H9 (cell line): ENCODE measurements at regions not wholly inside any gene's neighbourhood (a gene's known extent, or its start where the extent isn't known, plus 50 kb on each side); places are given as distances from the start of the nearest gene placed in this dataset.
"Not testable (repeated sequence)": the region's sequence is repeated elsewhere in the genome, so short reads cannot be mapped to it uniquely, and the experiment has no call there.

Experiments used
- DNase-seq: peaks from one replicate; pipeline ENCODE4 v3.0.0-alpha.2; 2017
- H2AFZ ChIP-seq: one replicate; pipeline ENCODE4 v1.6.1; 2013; ENCODE audit warnings: mild to moderate bottlenecking, low read length, control low read depth, moderate library complexity
- H2AK5ac ChIP-seq: 2 replicates; pipeline ENCODE4 v1.6.1; 2013; ENCODE audit warnings: low read length, control low read depth, mixed read lengths; ENCODE audit not compliant: insufficient read length
- H2BK120ac ChIP-seq: one replicate; pipeline ENCODE4 v1.6.1; 2013; ENCODE audit warnings: low read depth, mild to moderate bottlenecking, low read length, control low read depth, inconsistent platforms; ENCODE audit not compliant: poor library complexity, severe bottlenecking
- H2BK12ac ChIP-seq: 2 replicates; pipeline ENCODE4 v1.6.1; 2013; ENCODE audit warnings: low read length, control low read depth, mixed read lengths, low read depth; ENCODE audit not compliant: insufficient read length
- H2BK15ac ChIP-seq: 2 replicates; pipeline ENCODE4 v1.6.1; 2013; ENCODE audit warnings: low read depth, low read length, control low read depth
- H2BK20ac ChIP-seq: one replicate; pipeline ENCODE4 v1.6.1; 2013; ENCODE audit warnings: low read depth, mild to moderate bottlenecking, low read length, control low read depth, inconsistent platforms; ENCODE audit not compliant: poor library complexity, severe bottlenecking
- H2BK5ac ChIP-seq: 2 replicates; pipeline ENCODE4 v1.6.1; 2013; ENCODE audit warnings: low read length, control low read depth, mixed read lengths; ENCODE audit not compliant: insufficient read length
- H3K14ac ChIP-seq: 2 replicates; pipeline ENCODE4 v1.6.1; 2013; ENCODE audit warnings: low read length, control low read depth; ENCODE audit not compliant: insufficient read depth
- H3K18ac ChIP-seq: 2 replicates; pipeline ENCODE4 v1.6.1; 2013; ENCODE audit warnings: low read depth, mild to moderate bottlenecking, mixed read lengths, low read length, control low read depth; ENCODE audit not compliant: insufficient read length
- H3K23ac ChIP-seq: 2 replicates; pipeline ENCODE4 v1.6.1; 2013; ENCODE audit warnings: low read length, control low read depth, mixed read lengths, low read depth; ENCODE audit not compliant: insufficient read length
- H3K23me2 ChIP-seq: 2 replicates; pipeline ENCODE4 v1.6.1; 2013; ENCODE audit warnings: low read depth, mild to moderate bottlenecking, mixed read lengths, low read length, control low read depth; ENCODE audit not compliant: insufficient read length, poor library complexity, severe bottlenecking
- H3K27ac ChIP-seq: 2 replicates; pipeline ENCODE4 v1.5.1; 2013; ENCODE audit warnings: low read length, control low read depth, mixed read lengths, low read depth; ENCODE audit not compliant: insufficient read length
- H3K27me3 ChIP-seq: 2 replicates; pipeline ENCODE4 v1.6.1; 2013; ENCODE audit warnings: low read length, control low read depth, inconsistent platforms; ENCODE audit not compliant: insufficient read depth
- H3K4ac ChIP-seq: 2 replicates; pipeline ENCODE4 v1.6.1; 2013; ENCODE audit warnings: low read depth, mild to moderate bottlenecking, control low read depth, inconsistent platforms, low read length, moderate library complexity
- H3K4me1 ChIP-seq: 2 replicates; pipeline ENCODE4 v1.6.1; 2013; ENCODE audit warnings: low read length, control low read depth, inconsistent platforms; ENCODE audit not compliant: insufficient read depth
- H3K4me2 ChIP-seq: 2 replicates; pipeline ENCODE4 v1.6.1; 2013; ENCODE audit warnings: low read length, control low read depth, mixed read lengths; ENCODE audit not compliant: insufficient read length, insufficient read depth
- H3K56ac ChIP-seq: 2 replicates; pipeline ENCODE4 v1.6.1; 2013; ENCODE audit warnings: low read depth, mild to moderate bottlenecking, mixed read lengths, low read length, control low read depth; ENCODE audit not compliant: insufficient read length
- H3K79me1 ChIP-seq: 2 replicates; pipeline ENCODE4 v1.6.1; 2013; ENCODE audit warnings: low read depth, mild to moderate bottlenecking, moderate library complexity, low read length, control low read depth, inconsistent platforms; ENCODE audit not compliant: insufficient read depth, poor library complexity, severe bottlenecking
- H3K79me2 ChIP-seq: 2 replicates; pipeline ENCODE4 v1.6.1; 2013; ENCODE audit warnings: low read length, control low read depth, inconsistent platforms; ENCODE audit not compliant: insufficient read depth
- H3K9ac ChIP-seq: 2 replicates; pipeline ENCODE4 v1.6.1; 2013; ENCODE audit warnings: low read length, control low read depth, mixed read lengths; ENCODE audit not compliant: insufficient read length; ENCODE audit errors: extremely low read depth
- H3K9me3 ChIP-seq: one replicate; pipeline ENCODE4 v1.6.1; 2013; ENCODE audit warnings: low read depth, low read length, inconsistent platforms; ENCODE audit not compliant: control insufficient read depth
- H3T11ph ChIP-seq: one replicate; pipeline ENCODE4 v1.6.1; 2013; ENCODE audit warnings: mild to moderate bottlenecking, low read length, control low read depth, inconsistent platforms
- H4K20me1 ChIP-seq: one replicate; pipeline ENCODE4 v1.6.1; 2013; ENCODE audit not compliant: control insufficient read depth, insufficient read length, insufficient read depth
- H4K5ac ChIP-seq: 2 replicates; pipeline ENCODE4 v1.6.1; 2013; ENCODE audit warnings: low read depth, mild to moderate bottlenecking, mixed read lengths, low read length, control low read depth; ENCODE audit not compliant: insufficient read length
- H4K8ac ChIP-seq: replicated peaks from 2 replicates; pipeline ENCODE4 v1.6.1; 2013; ENCODE audit warnings: low read length, control low read depth, mixed read lengths, low read depth; ENCODE audit not compliant: insufficient read length
- H4K91ac ChIP-seq: 2 replicates; pipeline ENCODE4 v1.6.1; 2013; ENCODE audit warnings: low read depth, mild to moderate bottlenecking, moderate library complexity, mixed read lengths, low read length, control low read depth; ENCODE audit not compliant: insufficient read length
- H3K27ac Mint-ChIP-seq, 3 experiments: 2 replicates in 2 of 3; 3 replicates in 1 of 3; pipeline ENCODE4 v1.8.0; 2020 to 2021; ENCODE audit warnings: mixed read lengths in 3 of 3, mild to moderate bottlenecking in 1 of 3, moderate library complexity in 1 of 3
- H3K27me3 Mint-ChIP-seq: 2 replicates; pipeline ENCODE4 v1.8.0; 2021; ENCODE audit warnings: low read depth, mild to moderate bottlenecking, moderate library complexity, mixed read lengths
- H3K36me3 Mint-ChIP-seq, 3 experiments: 2 replicates in 2 of 3; 3 replicates in 1 of 3; pipeline ENCODE4 v1.8.0; 2020 to 2021; ENCODE audit warnings: low read depth in 3 of 3, mixed read lengths in 3 of 3; ENCODE audit not compliant: insufficient read depth in 1 of 3
- H3K4me1 Mint-ChIP-seq, 2 experiments: 2 replicates each; pipeline ENCODE4 v1.8.0; 2020; ENCODE audit warnings: mixed read lengths in 2 of 2
- H3K4me3 Mint-ChIP-seq, 2 experiments: 2 replicates in 1 of 2; 3 replicates in 1 of 2; pipeline ENCODE4 v1.8.0; 2020 to 2021; ENCODE audit warnings: mild to moderate bottlenecking in 2 of 2, mixed read lengths in 2 of 2, moderate library complexity in 1 of 2
- H3K9me3 Mint-ChIP-seq, 2 experiments: 2 replicates in 1 of 2; 3 replicates in 1 of 2; pipeline ENCODE4 v1.8.0; 2020; ENCODE audit warnings: mild to moderate bottlenecking in 2 of 2, mixed read lengths in 2 of 2, moderate library complexity in 1 of 2
- WGBS: extraction: QIAGEN DNeasy Blood & Tissue Kit; methylation state at CpG from one replicate; pipeline ENCODE4 v1.1.7; 2013; ENCODE audit warnings: missing lambda C conversion rate, low lambda C conversion rate, mixed read lengths; ENCODE audit not compliant: insufficient read length; ENCODE audit errors: extremely low coverage; 5-methylcytosine and 5-hydroxymethylcytosine counted together

DNA sequence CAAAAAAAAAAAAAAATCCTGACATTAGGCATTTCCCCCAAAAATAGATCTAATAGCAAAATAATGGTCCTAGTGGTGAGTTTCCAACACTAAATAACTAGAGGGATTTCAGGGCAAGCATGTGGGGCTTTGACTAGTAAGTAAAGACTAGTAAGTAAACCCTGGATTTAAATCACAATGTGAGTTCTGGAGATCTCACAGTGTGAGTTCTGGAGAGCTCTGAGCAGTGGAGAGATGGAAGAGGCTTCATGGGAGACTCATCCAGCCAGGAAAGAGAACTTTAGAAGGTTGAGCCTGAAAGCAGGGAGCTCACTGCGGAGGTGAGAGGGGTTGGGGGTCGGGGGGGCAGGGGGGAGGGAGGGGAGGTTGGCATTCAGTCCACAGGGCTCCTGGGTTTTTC, 373.4 kb downstream of the SPATA31A1 start:
- not testable (repeated sequence) for H3K4me1 ChIP-seq, H2BK20ac ChIP-seq, H4K8ac ChIP-seq, H2BK120ac ChIP-seq, H3K4me3 Mint-ChIP-seq, H3K23ac ChIP-seq, H2BK12ac ChIP-seq, H4K20me1 ChIP-seq, H3K18ac ChIP-seq, H3K14ac ChIP-seq, H3K27ac Mint-ChIP-seq, H3K27me3 ChIP-seq, H3K27me3 Mint-ChIP-seq, H4K5ac ChIP-seq, H3K9me3 Mint-ChIP-seq, H3K23me2 ChIP-seq, H3K36me3 Mint-ChIP-seq, H2BK15ac ChIP-seq, H3K79me2 ChIP-seq, H3K4me1 Mint-ChIP-seq, H3T11ph ChIP-seq, H2BK5ac ChIP-seq, H3K9me3 ChIP-seq, H3K79me1 ChIP-seq, H3K56ac ChIP-seq, DNase-seq, H4K91ac ChIP-seq, H2AFZ ChIP-seq, H3K9ac ChIP-seq, H3K4me2 ChIP-seq, H3K27ac ChIP-seq, H2AK5ac ChIP-seq, H3K4ac ChIP-seq
- WGBS = no CpG with 5 or more reads among the region's 2 CpGs

DNA sequence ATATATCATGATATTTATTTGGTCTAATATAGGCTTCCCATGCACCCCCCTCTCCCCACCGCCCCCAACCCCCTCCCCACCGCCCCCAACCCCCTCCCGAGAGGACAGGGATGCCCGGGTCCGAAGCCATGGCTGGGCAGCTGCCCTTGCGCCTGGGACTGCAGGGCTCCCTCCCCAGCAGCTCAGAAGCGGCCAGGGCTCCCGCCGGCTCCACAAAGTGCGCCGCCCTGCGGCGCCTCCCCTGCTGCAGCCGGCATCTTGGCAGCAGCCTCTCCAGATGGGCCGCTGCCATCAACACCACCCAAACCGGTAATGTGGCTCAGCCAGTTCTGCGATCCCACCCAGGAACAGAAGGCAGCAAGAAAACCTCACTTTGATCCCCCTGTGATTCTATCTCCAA, 389.4 kb downstream of the SPATA31A1 start:
- H2BK20ac ChIP-seq, H3K23me2 ChIP-seq, DNase-seq, H3K4me1 Mint-ChIP-seq, H4K8ac ChIP-seq, H4K20me1 ChIP-seq, H3K27me3 ChIP-seq, H3K18ac ChIP-seq, H2BK5ac ChIP-seq, H2BK15ac ChIP-seq, H3K4ac ChIP-seq, H3K79me2 ChIP-seq, H2AK5ac ChIP-seq, H3K27ac ChIP-seq, H3K36me3 Mint-ChIP-seq, H4K91ac ChIP-seq, H3K9me3 Mint-ChIP-seq, H4K5ac ChIP-seq, H3K23ac ChIP-seq, H3K56ac ChIP-seq, H3K4me3 Mint-ChIP-seq, H2BK12ac ChIP-seq, H2BK120ac ChIP-seq, H3K27ac Mint-ChIP-seq, H3K4me1 ChIP-seq, H3K9ac ChIP-seq, H3K14ac ChIP-seq, H3K27me3 Mint-ChIP-seq, H3T11ph ChIP-seq, H3K4me2 ChIP-seq, H3K9me3 ChIP-seq, H2AFZ ChIP-seq, H3K79me1 ChIP-seq: not testable (repeated sequence)
- WGBS = no CpG with 5 or more reads among the region's 17 CpGs

DNA sequence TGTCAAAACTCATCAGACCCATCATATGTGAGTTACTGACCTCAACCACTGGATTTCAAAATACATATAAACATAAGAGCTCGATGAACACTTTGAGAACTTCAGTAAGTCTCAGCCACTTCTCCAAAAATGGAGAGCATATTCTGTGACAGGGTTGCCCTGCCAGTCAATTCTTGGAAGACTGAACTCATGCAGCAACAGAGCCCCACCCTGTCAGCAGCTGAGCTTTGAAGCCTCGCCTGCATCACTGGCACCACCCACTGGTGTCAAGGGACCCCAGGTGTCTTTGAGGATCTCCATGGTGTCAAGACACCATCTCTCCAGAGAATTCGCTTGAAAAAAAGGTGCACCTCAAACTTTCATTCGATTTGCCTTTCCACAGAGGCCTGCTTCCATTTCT, 420.1 kb downstream of the SPATA31A1 start:
- not testable (repeated sequence) for H3K9me3 Mint-ChIP-seq, DNase-seq, H3K9me3 ChIP-seq, H3K4me3 Mint-ChIP-seq, H3K27ac ChIP-seq, H4K8ac ChIP-seq, H3K14ac ChIP-seq, H3K23me2 ChIP-seq, H3K4me1 ChIP-seq, H2AK5ac ChIP-seq, H2BK5ac ChIP-seq, H2AFZ ChIP-seq, H3K18ac ChIP-seq, H2BK120ac ChIP-seq, H3K27me3 Mint-ChIP-seq, H4K5ac ChIP-seq, H3K23ac ChIP-seq, H4K20me1 ChIP-seq, H3K27me3 ChIP-seq, H4K91ac ChIP-seq, H3K79me1 ChIP-seq, H2BK12ac ChIP-seq, H3T11ph ChIP-seq, H3K4ac ChIP-seq, H3K9ac ChIP-seq, H2BK15ac ChIP-seq, H3K56ac ChIP-seq, H2BK20ac ChIP-seq, H3K27ac Mint-ChIP-seq, H3K4me2 ChIP-seq, H3K4me1 Mint-ChIP-seq, H3K36me3 Mint-ChIP-seq, H3K79me2 ChIP-seq
- WGBS = no CpG with 5 or more reads among the region's 4 CpGs
